Suprapubic skin (tissue), 3 donors: ENCODE measurements at regions not wholly inside any gene's neighbourhood (a gene's known extent, or its start where the extent isn't known, plus 50 kb on each side); places are given as distances from the start of the nearest gene placed in this dataset.

Source experiments
- EP300 ChIP-seq: sonication (generic); formaldehyde crosslinking; IDR thresholded peaks from one replicate; pipeline ENCODE4 v1.6.1; 2017; ENCODE audit warnings: antibody characterized with exemption
- TF ChIP-seq, protein P1 (sequence below), 2 donors: fragments of 200-600 bp in 1 of 2; fragments of 450-650 bp in 1 of 2; sonication (generic) in 1 of 2; IDR thresholded peaks; one replicate each; pipeline ENCODE4 v1.5.1; 2016 to 2019; ENCODE audit warnings: antibody characterized with exemption in 2 of 2, mild to moderate bottlenecking in 1 of 2, moderate library complexity in 1 of 2

DNA sequence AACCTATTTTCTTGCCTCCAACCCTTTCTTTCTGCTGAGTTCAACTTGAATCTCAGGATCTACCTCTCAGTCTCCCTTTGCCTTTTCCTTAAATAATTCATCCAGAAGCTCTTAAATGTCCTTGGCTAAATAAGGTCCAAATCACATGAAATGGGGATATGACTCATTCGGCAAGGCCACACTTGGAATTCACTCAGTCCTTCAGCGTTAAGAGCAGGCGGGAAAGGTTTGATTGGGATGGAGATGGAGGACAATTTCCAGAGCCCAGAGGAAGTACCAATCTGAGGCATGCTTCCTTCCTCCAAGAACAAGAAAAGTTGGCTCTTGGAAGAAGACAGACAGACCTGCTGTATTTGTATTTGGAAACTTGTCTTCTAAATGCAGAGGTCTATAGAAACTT lies 128.5 kb downstream of the PROX1 start:
- TF ChIP-seq, protein P1, sequence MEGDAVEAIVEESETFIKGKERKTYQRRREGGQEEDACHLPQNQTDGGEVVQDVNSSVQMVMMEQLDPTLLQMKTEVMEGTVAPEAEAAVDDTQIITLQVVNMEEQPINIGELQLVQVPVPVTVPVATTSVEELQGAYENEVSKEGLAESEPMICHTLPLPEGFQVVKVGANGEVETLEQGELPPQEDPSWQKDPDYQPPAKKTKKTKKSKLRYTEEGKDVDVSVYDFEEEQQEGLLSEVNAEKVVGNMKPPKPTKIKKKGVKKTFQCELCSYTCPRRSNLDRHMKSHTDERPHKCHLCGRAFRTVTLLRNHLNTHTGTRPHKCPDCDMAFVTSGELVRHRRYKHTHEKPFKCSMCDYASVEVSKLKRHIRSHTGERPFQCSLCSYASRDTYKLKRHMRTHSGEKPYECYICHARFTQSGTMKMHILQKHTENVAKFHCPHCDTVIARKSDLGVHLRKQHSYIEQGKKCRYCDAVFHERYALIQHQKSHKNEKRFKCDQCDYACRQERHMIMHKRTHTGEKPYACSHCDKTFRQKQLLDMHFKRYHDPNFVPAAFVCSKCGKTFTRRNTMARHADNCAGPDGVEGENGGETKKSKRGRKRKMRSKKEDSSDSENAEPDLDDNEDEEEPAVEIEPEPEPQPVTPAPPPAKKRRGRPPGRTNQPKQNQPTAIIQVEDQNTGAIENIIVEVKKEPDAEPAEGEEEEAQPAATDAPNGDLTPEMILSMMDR (IDR thresholded peaks at IDR 0.05) = no peak
- TF ChIP-seq EP300 = no peak
